Stimulated activated naive B cell treated with anti-CD40 and anti-IgM and Interleukin-4, amounts not matched to agents 10 μg/mL and 1 μg/mL and 100 μg/mL, for 72 hours (primary cell): ENCODE measurements at regions not wholly inside any gene's neighbourhood (a gene's known extent, or its start where the extent isn't known, plus 50 kb on each side); places are given as distances from the start of the nearest gene placed in this dataset.
"Not testable (repeated sequence)": the region's sequence is repeated elsewhere in the genome, so short reads cannot be mapped to it uniquely, and the experiment has no call there.

ENCODE experiments used
- ATAC-seq, 2 donors: fragments of 150-1000 bp; cut with Tn5 transposase; replicated peaks; 2 replicates each; pipeline ENCODE4 v1.10.0; 2021; ENCODE audit warnings: moderate library complexity in 1 of 2
- DNase-seq: peaks from one replicate; pipeline ENCODE4 v3.0.0; 2021
- H3K27ac Mint-ChIP-seq: one replicate; pipeline ENCODE4 v1.8.0; 2022; ENCODE audit warnings: mild to moderate bottlenecking, mixed read lengths
- H3K27me3 Mint-ChIP-seq, 2 donors: one replicate each; pipeline ENCODE4 v1.8.0; 2022; ENCODE audit warnings: mixed read lengths in 2 of 2
- H3K36me3 Mint-ChIP-seq, 2 donors: one replicate each; pipeline ENCODE4 v1.8.0; 2022; ENCODE audit warnings: mixed read lengths in 2 of 2, mild to moderate bottlenecking in 1 of 2
- H3K4me1 Mint-ChIP-seq, 2 donors: one replicate each; pipeline ENCODE4 v1.8.0; 2022; ENCODE audit warnings: mixed read lengths in 2 of 2, mild to moderate bottlenecking in 1 of 2
- H3K4me3 Mint-ChIP-seq, 2 donors: one replicate each; pipeline ENCODE4 v1.8.0; 2022; ENCODE audit warnings: mild to moderate bottlenecking in 2 of 2, mixed read lengths in 2 of 2, moderate library complexity in 1 of 2
- H3K9me3 Mint-ChIP-seq, 2 donors: one replicate each; pipeline ENCODE4 v1.8.0; 2022; ENCODE audit warnings: mixed read lengths in 2 of 2, mild to moderate bottlenecking in 1 of 2

DNA sequence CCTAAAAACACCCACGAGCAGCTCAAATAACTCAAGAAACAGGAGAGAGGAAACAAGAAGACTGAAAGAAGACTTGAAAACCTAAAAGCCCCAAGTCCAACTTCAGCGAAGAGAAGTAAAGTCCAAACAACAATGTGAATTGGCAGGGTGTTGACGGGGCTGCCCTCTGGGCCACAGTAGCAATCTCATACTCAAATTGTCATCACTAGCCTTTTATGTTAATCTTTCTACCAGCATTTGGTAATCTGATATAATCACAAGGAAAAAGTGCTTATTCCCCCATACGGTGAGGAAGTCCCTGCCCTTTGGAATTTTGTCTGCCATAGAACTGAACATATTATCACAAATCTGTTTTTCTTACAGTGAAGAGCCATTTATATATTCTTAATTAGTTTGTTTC is 51.5 kb upstream of the IFNE start:
- no peak overlapping the region for H3K4me3 Mint-ChIP-seq
- H3K36me3 Mint-ChIP-seq, result no peaks in the 10 kb centered on the region
- no peak for ATAC-seq

GRCh38 chr9:21535396-21535795 is 53.3 kb upstream of the IFNE start:
- H3K27me3 Mint-ChIP-seq, result peaks cover 13 to 17% of the 10 kb centered on the region in 2 donors
- no peaks in the 10 kb centered on the region for H3K9me3 Mint-ChIP-seq
- DNase-seq (no peak), ATAC-seq (no peak)
- no peaks in the 10 kb centered on the region for H3K4me1 Mint-ChIP-seq
- no peak overlapping the region for H3K4me3 Mint-ChIP-seq
- no peak overlapping the region for H3K27ac Mint-ChIP-seq
- H3K36me3 Mint-ChIP-seq, result no peaks in the 10 kb centered on the region

More for the DNA sequence above, 51.5 kb upstream of the IFNE start:
- DNase-seq, result no peak
- no peaks in the 10 kb centered on the region for H3K9me3 Mint-ChIP-seq
- H3K4me1 Mint-ChIP-seq, result no peaks in the 10 kb centered on the region
- no peak overlapping the region for H3K27ac Mint-ChIP-seq
- H3K27me3 Mint-ChIP-seq, result peaks cover 16 to 25% of the 10 kb centered on the region in 2 donors

DNA sequence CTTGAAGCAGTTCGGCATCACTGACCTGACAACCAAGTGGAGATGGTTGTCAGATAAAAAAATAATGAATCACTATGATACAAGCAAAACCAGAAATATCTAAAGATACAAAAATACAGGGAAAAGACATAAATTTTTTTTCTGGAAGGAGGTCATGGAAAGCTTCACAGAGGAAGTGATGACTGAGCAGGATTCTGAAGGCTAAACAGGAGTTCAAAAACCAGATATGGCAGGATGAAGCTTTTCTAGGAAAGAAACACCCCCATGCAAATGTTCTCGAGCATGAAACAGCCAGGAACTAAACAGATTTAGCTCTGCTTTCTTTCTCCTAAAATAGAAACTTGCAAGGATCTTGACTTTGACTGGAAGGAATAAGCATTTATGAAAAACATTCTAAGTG is 60.7 kb upstream of the IFNE start:
- H3K27me3 Mint-ChIP-seq, result peaks cover 7% of the 10 kb centered on the region in 2 donors
- H3K4me1 Mint-ChIP-seq, result no peaks in the 10 kb centered on the region
- ATAC-seq (no peak), DNase-seq (no peak)
- no peaks in the 10 kb centered on the region for H3K36me3 Mint-ChIP-seq
- H3K27ac Mint-ChIP-seq, result no peak overlapping the region
- H3K4me3 Mint-ChIP-seq, result no peak overlapping the region
- H3K9me3 Mint-ChIP-seq, result peaks cover 2 to 8% of the 10 kb centered on the region in 2 donors

- no peak overlapping the region for H3K27ac Mint-ChIP-seq
- ATAC-seq, result no peak
- H3K9me3 Mint-ChIP-seq, result peaks cover 2 to 8% of the 10 kb centered on the region in 2 donors
- H3K36me3 Mint-ChIP-seq, result no peaks in the 10 kb centered on the region
- DNase-seq, result no peak
- peaks cover 7 to 10% of the 10 kb centered on the region in 2 donors for H3K27me3 Mint-ChIP-seq
- no peaks in the 10 kb centered on the region for H3K4me1 Mint-ChIP-seq
- no peak overlapping the region for H3K4me3 Mint-ChIP-seq
These were observed 61.1 kb upstream of the IFNE start for GRCh38 chr9:21543187-21543586.

DNA sequence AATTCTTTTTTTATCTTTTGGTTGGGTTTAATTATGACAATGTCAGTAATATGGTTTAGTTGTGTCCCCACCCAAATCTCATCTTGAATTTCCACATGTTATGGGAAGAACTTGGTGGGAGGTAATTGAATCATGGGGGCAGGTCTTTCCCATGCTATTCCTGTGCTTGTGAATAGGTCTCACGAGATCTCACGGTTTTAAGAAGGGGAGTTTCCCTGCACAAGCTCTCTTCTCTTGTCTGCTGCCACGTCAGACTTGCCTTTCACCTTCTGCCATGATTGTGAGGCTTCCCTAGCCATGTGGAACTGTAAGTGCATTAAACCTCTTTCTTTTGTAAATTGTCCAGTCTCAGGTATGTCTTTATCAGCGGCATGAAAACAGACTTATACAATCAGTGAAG is 61.7 kb upstream of the IFNE start:
- not testable (repeated sequence) for H3K27ac Mint-ChIP-seq, H3K36me3 Mint-ChIP-seq

DNA sequence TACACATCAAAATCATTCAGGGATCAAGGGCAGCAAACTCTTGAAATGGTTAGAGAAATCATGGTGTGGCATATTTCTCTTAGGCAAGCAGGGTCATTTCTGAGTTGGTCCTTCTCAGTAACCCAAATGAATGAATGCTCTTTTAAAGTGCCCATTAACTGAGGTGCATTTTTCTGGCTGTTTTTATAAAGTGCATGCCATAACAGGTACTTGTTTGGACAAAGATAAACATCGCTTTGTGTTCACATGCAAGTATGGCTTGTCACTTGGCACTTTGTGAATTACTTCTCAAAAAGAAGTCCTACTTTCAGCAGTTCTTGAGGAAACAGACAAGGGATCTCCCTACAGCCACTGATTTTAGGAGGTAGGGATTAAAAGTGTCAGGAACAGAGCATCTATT is 64.8 kb upstream of the IFNE start:
- ATAC-seq (no peak), DNase-seq (no peak)
- Mint-ChIP-seq H3K27me3 (peaks cover 10 to 13% of the 10 kb centered on the region in 2 donors), H3K4me3 (no peak overlapping the region), H3K4me1 (no peaks in the 10 kb centered on the region), H3K27ac (no peak overlapping the region), H3K36me3 (no peaks in the 10 kb centered on the region), H3K9me3 (peaks cover 2 to 8% of the 10 kb centered on the region in 2 donors)

More for the DNA sequence above, 61.7 kb upstream of the IFNE start:
- not testable (repeated sequence) for H3K4me3 Mint-ChIP-seq, H3K9me3 Mint-ChIP-seq, DNase-seq, ATAC-seq, H3K4me1 Mint-ChIP-seq
- peaks cover 7 to 10% of the 10 kb centered on the region in 2 donors for H3K27me3 Mint-ChIP-seq

GRCh38 chr9:21549251-21549765 is 67.2 kb upstream of the IFNE start:
- DNase-seq (no peak), ATAC-seq (no peak)
- H3K4me3 Mint-ChIP-seq, result no peak overlapping the region
- H3K27ac Mint-ChIP-seq, result no peak overlapping the region
- H3K4me1 Mint-ChIP-seq, result no peaks in the 10 kb centered on the region
- no peaks in the 10 kb centered on the region for H3K36me3 Mint-ChIP-seq
- H3K9me3 Mint-ChIP-seq, result peaks cover 0 to under 1% of the 10 kb centered on the region in 2 donors
- H3K27me3 Mint-ChIP-seq, result peaks cover 14 to 18% of the 10 kb centered on the region in 2 donors

DNA sequence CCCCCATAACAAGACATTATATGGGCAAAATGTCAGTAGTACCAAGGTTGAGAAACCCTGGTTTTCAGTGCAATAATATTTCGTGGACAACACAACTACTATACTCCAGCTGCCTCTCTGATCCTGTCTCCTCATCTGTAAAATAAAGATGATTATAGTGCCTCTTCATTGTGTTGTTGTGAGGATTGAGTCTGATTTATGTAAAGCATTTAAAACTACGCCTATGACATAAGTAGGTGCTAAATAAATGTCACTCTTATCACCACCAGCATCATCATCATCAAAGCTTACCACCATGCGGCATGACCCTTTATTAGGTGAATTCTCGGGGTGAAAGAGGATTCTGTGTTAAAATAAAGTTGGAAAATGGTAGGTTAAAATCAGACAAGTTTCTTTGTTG is 67.8 kb upstream of the IFNE start:
- no peaks in the 10 kb centered on the region for H3K4me1 Mint-ChIP-seq
- H3K9me3 Mint-ChIP-seq, result no peaks in the 10 kb centered on the region
- no peak overlapping the region for H3K27ac Mint-ChIP-seq
- no peak for DNase-seq
- no peaks in the 10 kb centered on the region for H3K36me3 Mint-ChIP-seq
- no peak overlapping the region for H3K4me3 Mint-ChIP-seq
- peaks cover 14 to 18% of the 10 kb centered on the region in 2 donors for H3K27me3 Mint-ChIP-seq
- ATAC-seq, result no peak

GRCh38 chr9:21550392-21550791 is 68.3 kb upstream of the IFNE start:
- H3K4me3 Mint-ChIP-seq, result no peak overlapping the region
- DNase-seq (no peak), ATAC-seq (no peak)
- no peak overlapping the region for H3K27ac Mint-ChIP-seq
- H3K9me3 Mint-ChIP-seq, result no peaks in the 10 kb centered on the region
- peaks cover 14 to 19% of the 10 kb centered on the region in 2 donors for H3K27me3 Mint-ChIP-seq
- H3K36me3 Mint-ChIP-seq, result no peaks in the 10 kb centered on the region
- H3K4me1 Mint-ChIP-seq, result no peaks in the 10 kb centered on the region

- Mint-ChIP-seq H3K36me3 (no peaks in the 10 kb centered on the region), H3K27ac (no peak overlapping the region), H3K27me3 (peaks cover 14 to 27% of the 10 kb centered on the region in 2 donors), H3K4me1 (no peaks in the 10 kb centered on the region), H3K9me3 (no peaks in the 10 kb centered on the region), H3K4me3 (no peak overlapping the region)
- DNase-seq, result no peak
- no peak for ATAC-seq
These were observed 69.3 kb upstream of the IFNE start for GRCh38 chr9:21551401-21551800.

- no peaks in the 10 kb centered on the region for H3K36me3 Mint-ChIP-seq
- peaks cover 18 to 20% of the 10 kb centered on the region in 2 donors for H3K27me3 Mint-ChIP-seq
- no peaks in the 10 kb centered on the region for H3K4me1 Mint-ChIP-seq
- H3K9me3 Mint-ChIP-seq, result no peaks in the 10 kb centered on the region
- H3K27ac Mint-ChIP-seq, result no peak overlapping the region
- ATAC-seq (no peak), DNase-seq (no peak)
- H3K4me3 Mint-ChIP-seq, result no peak overlapping the region
These were observed 70.4 kb upstream of the IFNE start for GRCh38 chr9:21552244-21553170.

GRCh38 chr9:21553441-21553840 is 71.3 kb upstream of the IFNE start:
- Mint-ChIP-seq H3K27me3 (peaks cover 14 to 24% of the 10 kb centered on the region in 2 donors), H3K4me3 (no peak overlapping the region), H3K4me1 (peaks cover 0 to under 1% of the 10 kb centered on the region in 2 donors), H3K27ac (no peak overlapping the region), H3K9me3 (no peaks in the 10 kb centered on the region), H3K36me3 (no peaks in the 10 kb centered on the region)
- ATAC-seq, result no peak
- DNase-seq, result no peak

DNA sequence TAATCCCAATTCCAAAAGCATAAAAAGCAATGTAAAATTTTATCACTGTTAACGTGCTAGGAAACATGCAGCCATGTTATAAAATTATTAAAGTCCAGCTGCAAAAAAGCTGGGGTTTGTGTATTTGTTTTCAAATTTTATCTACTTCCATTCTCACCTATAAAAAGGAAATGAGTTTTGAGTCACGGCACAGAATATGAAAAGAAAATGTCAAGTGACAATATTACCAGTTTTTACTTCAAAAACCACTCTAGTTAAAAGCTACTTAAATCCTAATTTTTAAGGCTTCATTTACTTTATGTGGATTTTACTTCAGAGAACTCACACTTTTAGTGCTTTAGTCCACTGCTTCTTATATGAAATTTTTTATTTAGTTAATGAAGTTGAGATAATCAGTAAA is 72.7 kb upstream of the IFNE start:
- H3K9me3 Mint-ChIP-seq, result no peaks in the 10 kb centered on the region
- H3K4me1 Mint-ChIP-seq, result peaks cover 5 to 9% of the 10 kb centered on the region in 2 donors
- DNase-seq, result no peak
- H3K27ac Mint-ChIP-seq, result no peak overlapping the region
- no peaks in the 10 kb centered on the region for H3K36me3 Mint-ChIP-seq
- ATAC-seq, result no peak
- H3K27me3 Mint-ChIP-seq, result peaks cover 21 to 29% of the 10 kb centered on the region in 2 donors
- no peak overlapping the region for H3K4me3 Mint-ChIP-seq

- Mint-ChIP-seq H3K4me1 (peaks cover 5 to 16% of the 10 kb centered on the region in 2 donors), H3K9me3 (no peaks in the 10 kb centered on the region), H3K27ac (no peak overlapping the region), H3K36me3 (no peaks in the 10 kb centered on the region), H3K4me3 (no peak overlapping the region), H3K27me3 (peaks cover 29 to 38% of the 10 kb centered on the region in 2 donors)
- DNase-seq, result no peak
- no peak for ATAC-seq
These were observed 73.8 kb upstream of the IFNE start for GRCh38 chr9:21555911-21556310.
